Duodenal mucosa (tissue), 2 donors: ENCODE measurements at regions not wholly inside any gene's neighbourhood (a gene's known extent, or its start where the extent isn't known, plus 50 kb on each side); places are given as distances from the start of the nearest gene placed in this dataset.

Experiments used
- H3K27ac ChIP-seq: one replicate; pipeline ENCODE4 v1.7.0; 2013; ENCODE audit warnings: low read depth, low read length
- H3K27me3 ChIP-seq, 2 donors: one replicate each; pipeline ENCODE4 v1.7.0; 2013; ENCODE audit warnings: low read length in 2 of 2, control low read depth in 1 of 2; ENCODE audit not compliant: insufficient read depth in 2 of 2, control insufficient read depth in 1 of 2
- H3K36me3 ChIP-seq, 2 donors: one replicate each; pipeline ENCODE4 v1.7.0; 2013; ENCODE audit warnings: low read length in 2 of 2, control low read depth in 1 of 2; ENCODE audit not compliant: insufficient read depth in 2 of 2, control insufficient read depth in 1 of 2
- H3K4me1 ChIP-seq, 2 donors: one replicate each; pipeline ENCODE4 v1.7.0; 2013; ENCODE audit warnings: low read length in 2 of 2, control low read depth in 1 of 2; ENCODE audit not compliant: insufficient read depth in 2 of 2, control insufficient read depth in 1 of 2
- H3K4me3 ChIP-seq, 2 donors: one replicate each; pipeline ENCODE4 v1.7.0; 2013; ENCODE audit warnings: low read length in 2 of 2, low read depth in 1 of 2
- H3K9ac ChIP-seq, 2 donors: one replicate each; pipeline ENCODE4 v1.7.0; 2013; ENCODE audit warnings: low read length in 2 of 2, low read depth in 1 of 2
- H3K9me3 ChIP-seq, 2 donors: one replicate each; pipeline ENCODE4 v1.7.0; 2013; ENCODE audit warnings: low read length in 2 of 2, control low read depth in 1 of 2; ENCODE audit not compliant: control insufficient read depth in 1 of 2

DNA sequence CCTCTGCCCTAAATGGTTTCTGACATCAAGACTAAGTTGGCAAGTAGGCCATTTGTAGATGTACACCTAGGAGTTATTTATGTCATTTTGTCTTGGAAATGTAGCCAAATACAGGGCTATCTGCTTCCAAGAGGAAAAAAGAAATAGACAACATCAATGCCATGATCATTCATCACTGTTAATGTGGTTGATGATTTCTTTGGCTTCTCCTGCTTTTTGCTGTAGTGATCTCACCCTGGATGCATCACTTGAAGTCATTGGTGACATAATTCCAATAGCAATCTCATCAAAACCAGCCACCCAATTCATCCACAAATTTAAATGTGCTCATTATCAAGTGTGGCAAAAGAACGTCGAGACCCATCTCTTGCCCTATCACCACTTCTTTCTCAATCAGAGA, 222.6 kb upstream of the PPARGC1A start:
- no peak overlapping the region for H3K27ac ChIP-seq
- H3K27me3 ChIP-seq = no peaks in the 10 kb centered on the region
- no peaks in the 10 kb centered on the region for H3K9me3 ChIP-seq
- H3K36me3 ChIP-seq = no peaks in the 10 kb centered on the region
- no peak overlapping the region for H3K4me3 ChIP-seq
- no peaks in the 10 kb centered on the region for H3K4me1 ChIP-seq
- no peak overlapping the region for H3K9ac ChIP-seq

DNA sequence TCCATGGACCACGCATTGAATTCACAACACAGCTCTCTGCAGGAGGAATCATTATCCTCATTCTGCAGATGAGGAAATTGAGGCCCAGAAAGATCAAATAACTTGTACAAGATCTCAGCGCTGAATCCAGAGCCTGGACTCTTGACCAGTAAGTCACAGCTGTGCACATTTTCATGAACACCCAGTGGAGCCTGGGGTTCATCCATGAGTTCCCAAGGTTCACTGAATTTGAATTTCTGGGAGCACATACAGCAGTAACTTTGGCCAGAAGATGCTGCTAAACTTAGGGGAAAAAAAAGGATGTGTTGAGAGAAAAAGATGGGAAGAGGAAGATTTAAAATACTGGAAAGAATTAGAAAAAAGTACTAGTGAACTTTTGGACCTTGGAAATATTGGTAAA, 218.7 kb upstream of the PPARGC1A start:
- Histone ChIP-seq H3K4me3 (no peak overlapping the region), H3K27me3 (no peaks in the 10 kb centered on the region), H3K36me3 (no peaks in the 10 kb centered on the region), H3K9ac (no peak overlapping the region), H3K4me1 (no peaks in the 10 kb centered on the region), H3K9me3 (no peaks in the 10 kb centered on the region), H3K27ac (no peak overlapping the region)

DNA sequence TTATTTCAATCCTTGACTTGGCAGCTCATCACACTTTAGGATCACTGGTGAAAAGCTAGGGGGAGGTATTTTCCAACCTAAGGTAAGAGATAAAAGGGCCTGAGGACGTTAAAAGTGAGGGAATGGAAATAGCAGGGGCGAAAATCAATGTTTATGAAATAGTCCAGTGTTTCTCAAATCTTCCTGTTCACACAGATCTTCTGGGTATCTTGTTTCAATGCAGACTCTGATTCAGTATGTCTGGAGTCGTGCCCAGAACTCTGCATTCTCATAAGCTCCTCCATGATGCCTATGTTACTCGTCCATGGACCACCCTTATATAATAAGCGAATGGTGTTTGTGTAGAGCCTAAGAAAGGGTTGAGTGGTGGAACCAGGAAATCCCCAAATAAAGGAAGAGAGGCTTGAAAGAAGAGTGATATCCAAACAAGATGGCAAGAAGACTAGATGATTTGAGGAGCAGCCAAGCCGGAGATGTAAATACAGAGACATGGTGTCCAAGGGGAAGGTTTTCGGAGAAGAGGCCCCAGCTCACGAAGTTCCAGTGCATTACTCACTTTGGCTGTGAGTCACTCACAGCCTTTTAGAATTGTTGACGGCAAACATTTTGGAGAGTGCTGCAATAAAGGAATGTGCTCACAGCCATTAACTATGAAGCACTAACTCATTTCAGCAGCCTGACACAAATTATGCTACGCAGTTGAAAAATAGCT, 215.6 kb upstream of the PPARGC1A start:
- no peaks in the 10 kb centered on the region for H3K4me1 ChIP-seq
- no peak overlapping the region for H3K9ac ChIP-seq
- no peak overlapping the region for H3K27ac ChIP-seq
- no peaks in the 10 kb centered on the region for H3K9me3 ChIP-seq
- no peaks in the 10 kb centered on the region for H3K36me3 ChIP-seq
- no peak overlapping the region for H3K4me3 ChIP-seq
- H3K27me3 ChIP-seq = no peaks in the 10 kb centered on the region

DNA sequence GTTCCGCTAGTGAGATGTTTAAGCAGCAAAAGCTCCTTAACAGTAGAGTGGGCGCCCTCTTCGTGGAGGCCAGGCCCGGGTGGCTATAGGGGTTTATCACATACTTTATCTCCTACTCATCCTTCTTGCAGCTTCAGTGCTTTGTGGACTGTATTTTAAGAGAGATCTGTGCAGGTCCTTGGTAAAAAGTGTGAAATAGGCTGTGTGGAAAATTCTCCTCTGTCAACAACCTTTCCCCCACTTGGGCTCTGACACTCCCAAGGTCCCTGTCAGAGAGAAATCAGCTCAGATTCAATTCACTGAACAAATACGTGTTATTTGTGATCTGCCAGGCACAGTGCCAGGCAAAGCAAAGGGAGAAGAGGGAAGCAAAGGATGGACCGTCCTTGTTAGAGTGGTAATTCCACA, 214.3 kb upstream of the PPARGC1A start:
- H3K4me1 ChIP-seq = no peaks in the 10 kb centered on the region
- H3K9ac ChIP-seq = no peak overlapping the region
- no peaks in the 10 kb centered on the region for H3K27me3 ChIP-seq
- no peak overlapping the region for H3K4me3 ChIP-seq
- no peaks in the 10 kb centered on the region for H3K9me3 ChIP-seq
- H3K36me3 ChIP-seq = no peaks in the 10 kb centered on the region
- H3K27ac ChIP-seq = no peak overlapping the region

DNA sequence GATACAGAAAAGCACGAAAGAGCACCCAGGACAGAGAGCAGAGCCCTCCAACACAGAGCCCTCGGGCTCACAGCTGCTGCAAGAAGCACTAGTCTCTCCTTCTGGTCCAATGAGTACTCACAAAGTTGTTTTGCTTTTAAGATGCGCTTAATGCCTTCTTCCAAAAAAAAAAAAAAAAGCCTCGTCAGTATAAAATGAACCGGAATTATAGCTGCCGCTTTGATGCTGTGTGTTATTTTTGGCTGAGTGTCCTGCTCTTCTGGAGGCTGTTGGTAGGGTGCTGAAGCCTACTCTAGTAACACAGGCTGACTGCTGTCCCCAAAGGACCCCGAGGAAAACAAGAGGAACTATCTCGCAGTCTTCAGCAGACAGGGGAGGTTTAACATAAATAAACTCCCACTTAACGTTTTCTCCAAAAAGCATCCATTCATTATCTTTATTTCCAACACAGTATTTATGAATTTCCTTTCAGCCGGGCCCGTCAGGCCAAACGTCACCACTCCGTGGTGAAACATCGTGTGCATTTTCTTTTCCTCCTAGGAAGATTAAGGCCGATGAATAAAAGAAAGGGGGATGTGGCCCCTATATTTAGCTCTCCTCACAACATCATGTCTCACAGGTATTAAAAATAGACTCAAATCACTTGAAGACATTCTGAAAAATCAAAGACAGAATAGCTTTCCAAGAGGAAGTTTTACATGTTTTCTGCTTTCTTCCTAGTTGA, 213.7 kb upstream of the PPARGC1A start:
- Histone ChIP-seq H3K4me1 (no peaks in the 10 kb centered on the region), H3K27ac (no peak overlapping the region), H3K27me3 (no peaks in the 10 kb centered on the region), H3K9me3 (no peaks in the 10 kb centered on the region), H3K9ac (no peak overlapping the region), H3K36me3 (no peaks in the 10 kb centered on the region), H3K4me3 (no peak overlapping the region)

DNA sequence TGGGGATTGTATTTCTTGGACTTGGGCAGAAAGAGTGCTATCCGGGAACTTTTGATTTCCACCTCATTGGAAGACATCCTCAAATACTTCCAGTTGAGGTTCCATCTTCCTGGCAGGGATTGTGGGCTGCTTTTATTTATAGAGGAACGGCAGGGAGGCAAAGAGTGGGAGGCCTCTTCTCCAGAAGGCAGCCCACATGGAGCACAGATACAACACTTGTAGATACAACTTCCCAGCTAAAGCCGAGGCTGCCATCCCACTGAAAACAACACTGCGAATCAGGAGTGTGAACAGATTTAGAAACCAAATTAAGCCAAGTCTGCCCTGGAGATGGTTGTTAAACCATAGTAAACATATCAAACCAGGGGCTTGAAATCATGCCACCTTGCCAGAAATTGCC, 212.8 kb upstream of the PPARGC1A start:
- Histone ChIP-seq H3K27ac (no peak overlapping the region), H3K4me1 (no peaks in the 10 kb centered on the region)

DNA sequence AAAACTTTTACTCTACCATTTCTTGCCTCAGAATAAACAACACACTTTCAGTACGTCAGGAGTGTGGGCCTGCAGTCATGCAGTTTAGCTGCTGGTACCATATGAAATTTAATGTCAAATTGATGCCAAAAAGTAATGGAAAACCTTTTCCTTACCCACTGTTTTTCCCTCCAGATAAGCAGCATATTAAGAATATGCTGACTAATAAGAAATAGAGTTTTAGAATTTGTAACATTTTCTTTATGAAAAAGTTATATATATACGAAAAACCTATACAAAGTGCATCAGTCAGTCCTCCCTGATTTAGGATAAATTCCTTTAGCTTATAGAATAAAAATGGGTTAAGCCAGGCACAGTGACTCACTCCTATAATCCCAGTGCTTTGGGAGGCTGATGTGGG, 206.8 kb upstream of the PPARGC1A start:
- Histone ChIP-seq H3K27ac (no peak overlapping the region), H3K9ac (no peak overlapping the region), H3K9me3 (no peaks in the 10 kb centered on the region), H3K4me1 (no peaks in the 10 kb centered on the region), H3K36me3 (no peaks in the 10 kb centered on the region), H3K27me3 (no peaks in the 10 kb centered on the region), H3K4me3 (no peak overlapping the region)

More for the DNA sequence above, 212.8 kb upstream of the PPARGC1A start:
- no peak overlapping the region for H3K4me3 ChIP-seq
- H3K27me3 ChIP-seq = no peaks in the 10 kb centered on the region
- no peaks in the 10 kb centered on the region for H3K36me3 ChIP-seq
- H3K9me3 ChIP-seq = no peaks in the 10 kb centered on the region
- no peak overlapping the region for H3K9ac ChIP-seq

DNA sequence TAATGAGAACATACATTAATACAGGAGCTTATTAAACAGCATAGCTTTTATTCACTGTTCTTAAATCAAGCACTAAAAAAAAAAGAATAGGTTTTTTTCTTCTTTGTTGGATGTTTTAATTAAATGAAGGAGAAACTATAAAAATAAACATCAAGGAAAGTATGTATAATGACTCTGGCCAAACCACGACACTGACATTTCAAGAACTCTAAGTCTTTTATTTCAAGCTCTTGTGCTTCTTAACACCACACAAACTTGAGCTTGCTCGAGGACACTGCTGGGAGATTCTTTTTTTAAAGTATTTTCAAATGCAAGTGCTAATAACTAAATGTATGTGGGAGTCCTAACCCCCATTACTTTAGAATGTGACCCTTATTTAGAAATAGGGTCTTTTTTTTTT, 204.9 kb upstream of the PPARGC1A start:
- Histone ChIP-seq H3K9me3 (no peaks in the 10 kb centered on the region), H3K9ac (no peak overlapping the region), H3K4me1 (no peaks in the 10 kb centered on the region), H3K36me3 (no peaks in the 10 kb centered on the region), H3K4me3 (no peak overlapping the region), H3K27me3 (no peaks in the 10 kb centered on the region), H3K27ac (no peak overlapping the region)

DNA sequence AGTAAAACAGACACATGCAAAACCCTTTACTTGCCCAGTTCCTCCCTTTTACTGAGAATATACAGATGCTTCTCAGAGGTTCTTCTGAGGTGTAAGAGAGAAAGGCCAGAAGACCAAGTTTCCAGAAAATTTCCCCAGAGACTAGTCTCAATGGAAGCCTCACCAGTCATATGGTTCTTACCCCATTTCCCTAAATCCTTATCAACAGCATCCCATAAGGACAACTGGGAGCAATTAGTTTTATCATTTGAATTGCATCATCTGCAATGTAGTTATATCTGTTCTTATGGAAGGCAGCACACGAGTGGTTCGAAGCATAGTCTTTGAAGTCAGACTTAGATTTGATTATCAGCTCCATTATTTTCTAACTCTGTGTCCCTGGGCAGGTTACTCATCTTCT, 203.6 kb upstream of the PPARGC1A start:
- no peak overlapping the region for H3K4me3 ChIP-seq
- H3K27ac ChIP-seq = no peak overlapping the region
- H3K9ac ChIP-seq = no peak overlapping the region
- H3K36me3 ChIP-seq = no peaks in the 10 kb centered on the region
- no peaks in the 10 kb centered on the region for H3K27me3 ChIP-seq
- H3K4me1 ChIP-seq = no peaks in the 10 kb centered on the region
- no peaks in the 10 kb centered on the region for H3K9me3 ChIP-seq

DNA sequence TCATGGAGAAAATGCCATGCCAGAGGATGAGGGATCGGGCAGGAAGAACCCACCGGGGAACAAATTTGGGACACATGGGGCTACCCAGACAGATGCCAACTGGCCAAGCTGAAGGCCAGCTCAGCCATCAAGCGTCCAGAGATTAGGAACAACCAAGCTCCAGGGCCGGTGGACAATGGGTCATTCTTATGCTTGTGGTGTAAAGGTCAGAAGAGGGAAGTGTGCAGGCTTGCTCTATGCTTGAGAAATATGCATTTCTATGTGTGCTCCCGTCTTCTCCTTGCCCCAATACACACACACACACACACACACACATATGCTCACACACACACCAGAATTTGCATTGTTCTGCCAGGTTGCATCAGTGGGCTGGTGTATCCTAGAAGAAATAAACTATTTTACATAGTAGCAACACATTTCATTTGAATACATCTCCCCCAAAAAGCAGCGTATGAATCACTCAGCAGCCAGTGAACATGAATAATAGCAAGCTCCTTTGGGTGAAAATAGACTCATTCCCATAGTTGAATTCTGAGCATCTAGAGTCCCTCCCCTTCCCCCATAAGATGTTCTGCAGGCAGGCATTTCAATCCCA, 201.9 kb upstream of the PPARGC1A start:
- no peak overlapping the region for H3K9ac ChIP-seq
- no peaks in the 10 kb centered on the region for H3K36me3 ChIP-seq
- no peaks in the 10 kb centered on the region for H3K27me3 ChIP-seq
- H3K4me1 ChIP-seq = no peaks in the 10 kb centered on the region
- H3K9me3 ChIP-seq = no peaks in the 10 kb centered on the region
- no peak overlapping the region for H3K27ac ChIP-seq
- H3K4me3 ChIP-seq = no peak overlapping the region
